GM19395 (cell line): ENCODE measurements at regions not wholly inside any gene's neighbourhood (a gene's known extent, or its start where the extent isn't known, plus 50 kb on each side); places are given as distances from the start of the nearest gene placed in this dataset.

Experiments
- ATAC-seq: cut with Tn5 transposase; IDR thresholded peaks from one replicate; pipeline ENCODE4 v1.9.1; 2021; ENCODE audit warnings: mild to moderate bottlenecking, moderate library complexity; ENCODE audit not compliant: unreplicated experiment

GRCh38 chr5:68447136-68447929 lies 231.8 kb downstream of the PIK3R1 start:
- ATAC-seq, result no peak

DNA sequence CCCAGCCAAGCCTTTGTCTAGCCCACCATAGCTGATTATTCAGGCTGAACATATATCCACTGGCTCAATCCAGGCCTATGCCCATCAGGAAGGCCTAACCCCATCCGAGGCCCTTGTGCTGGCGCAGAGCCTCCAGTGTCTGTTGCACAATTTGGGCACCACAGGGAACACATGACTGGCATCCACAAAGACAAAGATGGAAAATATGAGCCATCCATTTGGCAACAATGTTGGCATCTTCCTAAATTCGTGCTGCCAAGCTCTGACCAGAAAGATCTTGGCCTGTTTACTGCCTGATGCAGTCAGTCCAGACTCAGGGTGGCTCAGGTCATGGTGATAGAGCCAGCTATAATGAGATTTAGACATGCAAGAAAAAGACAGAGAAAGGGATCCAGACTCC lies 233.8 kb downstream of the PIK3R1 start:
- ATAC-seq, result no peak

- ATAC-seq, result no peak
These were observed 234.8 kb downstream of the PIK3R1 start for GRCh38 chr5:68450245-68450852.

GRCh38 chr5:68452286-68452685 lies 236.7 kb downstream of the PIK3R1 start:
- no peak for ATAC-seq

- no peak for ATAC-seq
These were observed 238.6 kb downstream of the PIK3R1 start for GRCh38 chr5:68454172-68454571.

- no peak for ATAC-seq
These were observed 239.2 kb downstream of the PIK3R1 start for GRCh38 chr5:68454766-68455165.

DNA sequence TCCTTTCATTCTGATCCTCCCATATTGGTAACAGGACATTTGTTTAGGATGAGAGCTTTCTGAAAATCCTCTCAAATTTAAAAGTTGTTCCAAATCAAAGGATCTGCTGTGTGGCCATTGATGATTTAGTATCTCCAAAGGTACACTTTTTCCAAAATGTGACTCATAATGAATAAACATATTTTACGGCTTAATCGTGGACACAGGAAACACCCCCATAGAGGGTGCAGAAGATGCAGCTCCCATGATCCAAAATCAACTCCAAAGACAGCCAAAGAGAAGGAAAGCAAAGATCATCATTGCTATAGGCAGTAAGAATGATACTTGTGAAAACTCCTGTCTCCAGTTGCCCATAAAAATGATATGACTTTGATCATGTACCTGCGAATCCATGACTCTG lies 239.7 kb downstream of the PIK3R1 start:
- ATAC-seq, result no peak

DNA sequence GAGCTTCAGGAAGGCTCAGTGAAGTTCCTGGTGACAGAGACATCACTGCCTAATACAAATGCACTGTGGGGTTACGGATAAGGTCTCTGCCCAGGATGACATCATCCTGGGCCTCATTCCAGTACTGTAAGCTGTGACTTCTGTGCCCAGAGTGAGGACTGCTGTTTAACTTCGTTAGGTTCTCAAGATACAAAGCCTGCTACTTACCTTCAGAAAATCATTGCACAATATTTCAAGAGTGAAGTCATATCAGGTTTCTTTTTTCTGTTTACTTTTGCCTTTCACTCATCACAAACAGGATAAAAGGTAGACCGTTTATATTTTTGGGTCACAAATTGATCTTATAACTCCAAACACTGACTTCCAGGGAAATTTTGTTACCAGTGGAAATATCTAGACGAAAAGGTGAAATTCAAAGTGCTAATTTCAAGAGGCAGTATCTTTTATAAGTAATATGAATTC lies 241.2 kb downstream of the PIK3R1 start:
- ATAC-seq, result no peak

DNA sequence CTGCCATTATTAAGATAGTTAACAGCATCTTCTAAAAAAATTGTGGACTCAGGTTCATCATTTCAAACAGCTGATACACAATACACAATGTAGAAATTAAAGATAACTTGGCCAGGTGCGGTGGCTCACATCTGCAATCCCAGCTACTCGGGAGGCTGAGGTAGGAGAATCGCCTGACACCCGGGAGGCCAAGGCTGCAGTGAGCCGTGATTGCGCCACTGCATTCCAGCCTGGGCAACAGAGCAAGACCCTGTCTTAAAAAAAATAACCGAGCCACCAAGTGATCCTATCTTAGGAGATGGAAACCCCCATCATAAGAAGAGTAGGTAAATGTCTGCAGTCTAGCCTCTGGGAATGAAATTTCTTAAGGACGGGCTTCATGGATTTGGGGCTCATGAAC lies 241.7 kb downstream of the PIK3R1 start:
- no peak for ATAC-seq

DNA sequence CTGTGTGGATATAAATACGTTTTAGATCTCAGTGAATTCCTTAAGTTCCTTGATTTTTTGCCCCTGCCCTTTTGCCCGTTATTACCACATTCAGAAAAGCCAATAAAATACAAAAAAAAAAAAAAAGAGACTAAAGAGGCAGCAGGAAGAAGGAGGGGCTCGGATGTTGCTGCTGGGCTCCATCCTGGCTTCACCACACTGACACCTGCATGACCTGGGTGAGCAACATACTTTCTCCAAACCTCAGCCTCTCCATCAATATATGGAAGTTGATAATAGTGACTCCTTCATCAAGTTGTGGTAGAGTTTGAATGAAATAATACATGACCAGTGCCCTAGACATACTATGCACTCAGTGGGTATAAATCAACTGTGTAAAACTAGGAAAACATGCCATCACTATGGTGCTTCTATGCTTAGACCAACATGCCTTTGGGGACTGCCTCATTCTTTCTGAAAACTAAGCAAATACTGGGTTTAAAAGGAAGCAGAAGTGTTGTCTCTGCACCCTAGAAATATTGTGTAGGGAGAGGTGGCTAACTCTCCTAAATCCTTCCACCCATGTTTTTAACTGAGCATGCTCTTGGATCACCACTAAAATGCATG lies 243.0 kb downstream of the PIK3R1 start:
- no peak for ATAC-seq

DNA sequence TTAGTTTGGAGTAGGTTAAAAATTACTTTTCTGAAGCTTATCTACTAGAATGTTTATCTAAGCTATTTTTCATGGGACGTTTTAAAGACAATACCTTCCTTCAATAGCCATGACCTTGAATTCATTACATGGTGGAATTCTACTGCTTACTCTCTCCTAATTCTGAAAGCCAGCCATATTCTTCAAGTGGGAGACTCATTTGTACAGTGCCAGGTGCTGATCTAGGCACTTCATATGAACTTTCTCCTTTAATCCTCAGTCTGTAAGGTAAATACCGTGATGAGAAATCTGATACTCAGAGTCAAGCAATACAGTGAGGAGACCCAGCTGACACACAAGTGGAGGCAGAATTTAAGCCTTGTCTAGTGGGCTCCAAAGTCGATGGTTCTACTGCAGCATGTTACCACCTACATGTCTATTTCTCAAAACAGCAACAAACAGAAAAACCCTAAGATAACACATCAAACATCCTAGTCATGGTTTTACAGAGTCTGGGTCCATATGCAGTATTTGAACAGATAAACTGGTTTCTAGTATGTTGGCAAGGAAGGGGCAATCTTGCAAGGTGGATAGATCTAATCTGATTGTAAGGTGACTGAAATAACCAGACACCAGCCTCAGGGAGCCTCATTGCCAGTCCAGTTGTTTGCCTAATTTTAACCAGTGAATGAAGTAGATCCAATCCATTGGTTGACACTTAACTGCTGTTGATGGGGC lies 243.7 kb downstream of the PIK3R1 start:
- no peak for ATAC-seq

DNA sequence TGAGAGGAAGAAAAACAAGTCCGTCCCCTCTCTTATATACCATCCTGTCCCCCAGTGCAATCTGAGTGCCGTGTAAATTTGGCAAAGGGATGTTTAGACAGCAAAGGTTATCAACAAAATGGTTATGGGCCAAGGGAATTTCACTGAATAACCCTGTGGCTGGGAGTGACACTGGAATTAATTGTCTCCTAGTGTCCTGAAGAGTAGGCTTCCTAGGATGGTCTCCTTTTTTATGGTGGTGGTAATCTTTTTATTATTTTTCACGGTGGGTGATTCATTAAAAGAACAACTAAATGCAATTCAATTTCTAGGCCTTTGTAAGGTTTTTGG lies 244.2 kb downstream of the PIK3R1 start:
- no peak for ATAC-seq

GRCh38 chr5:68460147-68460798 lies 244.7 kb downstream of the PIK3R1 start:
- peak; percentile 71 for ATAC-seq

GRCh38 chr5:68463606-68464005 lies 248.1 kb downstream of the PIK3R1 start:
- no peak for ATAC-seq

DNA sequence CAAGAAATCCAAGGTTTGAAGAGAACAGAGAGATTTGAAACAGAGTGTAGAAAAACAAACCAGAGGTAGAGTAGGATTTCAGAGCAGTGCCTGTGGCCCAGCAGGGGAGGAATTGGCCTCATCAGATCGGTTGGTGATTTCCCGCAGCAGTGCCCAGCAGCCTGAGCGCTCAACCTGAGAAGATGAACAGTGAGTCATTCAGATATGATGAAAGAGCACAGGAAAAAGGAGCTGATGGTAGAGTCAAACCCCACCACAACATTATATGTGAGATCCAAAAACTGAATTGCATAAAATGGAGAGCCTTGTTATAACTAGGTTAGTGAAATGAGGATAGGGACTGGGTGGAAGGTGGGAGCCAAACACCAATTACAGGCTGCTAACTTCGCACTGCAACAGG lies 248.9 kb downstream of the PIK3R1 start:
- no peak for ATAC-seq

GRCh38 chr5:68465133-68465532 lies 249.6 kb downstream of the PIK3R1 start:
- no peak for ATAC-seq

DNA sequence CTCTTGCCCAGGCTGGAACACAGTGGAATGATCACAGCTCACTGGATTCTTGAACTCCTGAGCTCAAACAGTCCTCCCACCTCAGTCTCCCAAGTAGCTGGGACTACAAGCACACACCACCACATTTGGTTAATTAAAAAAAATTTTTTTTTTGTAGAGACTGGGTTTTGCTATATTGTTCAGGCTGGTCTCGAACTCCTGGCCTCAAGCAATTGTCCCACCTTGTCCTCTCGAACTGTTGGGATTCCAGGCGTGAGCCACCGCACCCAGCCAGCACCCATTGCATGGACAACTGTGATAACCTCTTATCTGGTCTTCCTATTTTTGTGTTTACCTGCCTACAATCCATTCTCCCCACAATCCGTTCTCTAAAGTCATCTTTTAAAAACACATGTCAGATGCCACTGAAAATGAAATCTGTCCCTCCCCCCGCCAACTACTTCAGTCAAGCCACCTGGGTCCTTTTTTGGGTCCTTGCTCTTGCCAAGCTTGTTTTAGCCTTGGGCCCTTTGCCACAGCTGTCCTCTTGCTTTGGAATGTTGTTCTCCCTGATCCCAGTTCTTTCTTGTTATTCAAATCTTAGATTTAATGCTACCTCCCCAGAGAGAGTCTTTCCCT lies 250.5 kb downstream of the PIK3R1 start:
- ATAC-seq, result no peak

GRCh38 chr5:68467208-68467607 lies 251.7 kb downstream of the PIK3R1 start:
- ATAC-seq, result no peak

DNA sequence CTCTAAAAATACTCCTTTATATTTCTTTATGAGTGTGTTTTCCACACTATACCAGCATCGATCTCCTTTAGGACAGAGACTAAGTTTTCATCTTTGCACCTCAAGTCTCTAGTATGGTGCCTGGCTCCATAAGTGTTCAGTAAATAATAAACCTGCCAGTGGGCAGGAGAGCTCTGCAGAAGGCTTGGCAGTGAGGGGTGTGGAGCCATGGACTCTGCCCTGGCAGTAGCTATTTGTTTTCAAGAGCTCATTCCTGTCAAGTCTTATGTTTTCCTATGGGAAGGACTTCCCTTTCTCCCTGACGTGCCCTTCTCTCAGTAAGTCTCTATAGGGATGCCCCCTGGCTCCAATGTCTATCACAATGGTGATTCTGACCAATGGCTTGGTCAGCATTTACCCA lies 252.2 kb downstream of the PIK3R1 start:
- no peak for ATAC-seq

- ATAC-seq, result no peak
These were observed 252.8 kb downstream of the PIK3R1 start for GRCh38 chr5:68468322-68468721.
